Lower lobe of right lung (tissue), 2 donors: ENCODE measurements at regions not wholly inside any gene's neighbourhood (a gene's known extent, or its start where the extent isn't known, plus 50 kb on each side); places are given as distances from the start of the nearest gene placed in this dataset.
"Not testable (repeated sequence)": the region's sequence is repeated elsewhere in the genome, so short reads cannot be mapped to it uniquely, and the experiment has no call there.

Experiments
- ATAC-seq, 2 donors: fragments of 200-7000 bp; cut with Tn5 transposase; one replicate each; pipeline ENCODE4 v1.9.1; 2020 to 2022; ENCODE audit warnings: mild to moderate bottlenecking in 2 of 2, moderate library complexity in 2 of 2
- DNase-seq: peaks from one replicate; pipeline ENCODE4 v3.0.0-alpha.2; 2020
- H3K27ac ChIP-seq: fragments of 200-600 bp; one replicate; pipeline ENCODE4 v1.8.0; 2022
- H3K27me3 ChIP-seq: fragments of 200-600 bp; one replicate; pipeline ENCODE4 v1.8.0; 2022; ENCODE audit warnings: low read depth
- H3K36me3 ChIP-seq: fragments of 200-600 bp; one replicate; pipeline ENCODE4 v1.8.0; 2022; ENCODE audit warnings: mild to moderate bottlenecking
- H3K4me1 ChIP-seq: fragments of 200-600 bp; one replicate; pipeline ENCODE4 v1.8.0; 2022
- H3K4me3 ChIP-seq: fragments of 200-600 bp; one replicate; pipeline ENCODE4 v1.8.0; 2022; ENCODE audit warnings: mild to moderate bottlenecking
- H3K9me3 ChIP-seq: fragments of 200-600 bp; one replicate; pipeline ENCODE4 v1.8.0; 2022
- intact Hi-C: fragments of 100-400 bp; cut with DNase I; formaldehyde crosslinking; loops from one replicate; pipeline ENCODE4 v1.11.0; 2022
- TF ChIP-seq, protein P1 (sequence below): fragments of 200-600 bp; IDR thresholded peaks from one replicate; pipeline ENCODE4 v1.8.0; 2022; ENCODE audit warnings: antibody characterized with exemption, mild to moderate bottlenecking
- donor health status: DM: no; HTN: yes; CAD: no; lungs with severe emphysema.

DNA sequence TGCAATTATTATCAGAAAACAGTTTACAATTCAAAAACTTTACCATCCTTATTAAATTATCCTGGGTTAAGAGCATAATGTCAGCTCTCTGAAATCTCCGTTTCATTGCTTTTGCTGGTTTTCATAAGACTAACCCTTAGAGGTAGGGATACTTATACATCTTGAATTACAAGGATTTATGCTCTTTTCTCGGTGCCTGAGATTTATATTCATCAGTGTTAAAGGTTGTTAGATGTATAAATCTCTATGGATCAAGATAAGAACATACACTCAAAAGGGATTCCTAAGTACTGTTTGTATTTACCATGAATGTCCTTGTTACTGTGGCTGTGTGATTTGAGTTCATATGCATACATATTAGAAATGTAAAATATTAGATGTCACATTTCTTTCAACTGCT lies 684.7 kb downstream of the EFNA5 start:
- Histone ChIP-seq H3K4me3 (no peak overlapping the region), H3K4me1 (no peaks in the 10 kb centered on the region), H3K9me3 (no peaks in the 10 kb centered on the region), H3K36me3 (no peaks in the 10 kb centered on the region), H3K27me3 (no peaks in the 10 kb centered on the region), H3K27ac (no peak overlapping the region)
- TF ChIP-seq, protein P1, sequence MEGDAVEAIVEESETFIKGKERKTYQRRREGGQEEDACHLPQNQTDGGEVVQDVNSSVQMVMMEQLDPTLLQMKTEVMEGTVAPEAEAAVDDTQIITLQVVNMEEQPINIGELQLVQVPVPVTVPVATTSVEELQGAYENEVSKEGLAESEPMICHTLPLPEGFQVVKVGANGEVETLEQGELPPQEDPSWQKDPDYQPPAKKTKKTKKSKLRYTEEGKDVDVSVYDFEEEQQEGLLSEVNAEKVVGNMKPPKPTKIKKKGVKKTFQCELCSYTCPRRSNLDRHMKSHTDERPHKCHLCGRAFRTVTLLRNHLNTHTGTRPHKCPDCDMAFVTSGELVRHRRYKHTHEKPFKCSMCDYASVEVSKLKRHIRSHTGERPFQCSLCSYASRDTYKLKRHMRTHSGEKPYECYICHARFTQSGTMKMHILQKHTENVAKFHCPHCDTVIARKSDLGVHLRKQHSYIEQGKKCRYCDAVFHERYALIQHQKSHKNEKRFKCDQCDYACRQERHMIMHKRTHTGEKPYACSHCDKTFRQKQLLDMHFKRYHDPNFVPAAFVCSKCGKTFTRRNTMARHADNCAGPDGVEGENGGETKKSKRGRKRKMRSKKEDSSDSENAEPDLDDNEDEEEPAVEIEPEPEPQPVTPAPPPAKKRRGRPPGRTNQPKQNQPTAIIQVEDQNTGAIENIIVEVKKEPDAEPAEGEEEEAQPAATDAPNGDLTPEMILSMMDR = no peak
- ATAC-seq (no peak), DNase-seq (no peak)
- intact Hi-C loops = no loop called here

DNA sequence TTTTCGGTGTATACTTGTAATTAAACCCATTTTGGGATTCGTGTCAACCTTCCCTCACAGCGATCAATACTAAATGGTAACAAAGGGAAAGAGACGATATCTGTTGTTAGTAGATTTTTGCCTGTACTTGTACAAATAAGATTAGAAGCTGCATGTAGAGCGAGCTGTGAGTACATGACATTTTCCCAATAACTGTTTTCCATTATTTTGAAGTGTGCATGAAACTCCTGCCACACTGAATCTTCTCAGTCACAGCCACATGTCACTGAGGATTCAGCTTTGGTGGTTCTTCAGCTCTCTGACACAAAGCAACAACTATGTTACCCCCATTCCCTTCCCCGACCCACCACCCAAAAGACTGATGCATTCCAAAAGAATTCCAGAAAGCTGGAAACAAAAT lies 685.6 kb downstream of the EFNA5 start:
- Histone ChIP-seq H3K9me3 (no peaks in the 10 kb centered on the region), H3K36me3 (no peaks in the 10 kb centered on the region), H3K4me1 (no peaks in the 10 kb centered on the region), H3K4me3 (no peak overlapping the region), H3K27me3 (no peaks in the 10 kb centered on the region), H3K27ac (no peak overlapping the region)
- no peak for DNase-seq
- intact Hi-C loops = no loop called here
- no peak for ATAC-seq
- TF ChIP-seq, protein P1 = no peak

DNA sequence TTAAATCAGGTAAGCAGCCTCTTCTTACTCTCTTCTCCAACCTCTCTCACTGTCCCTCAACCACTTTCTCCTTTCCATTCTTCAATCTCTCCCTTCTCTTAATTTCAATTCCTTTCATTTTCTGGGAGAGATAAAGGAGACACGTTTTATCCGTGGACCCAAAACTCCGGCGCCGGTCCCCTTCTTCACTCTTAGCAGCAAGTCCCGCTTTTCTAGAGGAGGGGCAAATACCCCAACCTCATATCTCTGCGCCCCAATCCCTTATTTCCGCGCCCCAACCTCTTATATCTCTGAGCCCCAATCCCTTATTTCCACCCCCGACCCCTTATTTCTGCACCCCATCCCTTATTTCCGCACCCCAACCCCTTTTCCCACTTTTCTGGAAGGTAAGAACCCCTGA lies 691.6 kb downstream of the EFNA5 start:
- H3K27ac ChIP-seq, ATAC-seq, H3K4me3 ChIP-seq, H3K4me1 ChIP-seq, H3K36me3 ChIP-seq, intact Hi-C loops, DNase-seq, H3K27me3 ChIP-seq, H3K9me3 ChIP-seq: not testable (repeated sequence)

DNA sequence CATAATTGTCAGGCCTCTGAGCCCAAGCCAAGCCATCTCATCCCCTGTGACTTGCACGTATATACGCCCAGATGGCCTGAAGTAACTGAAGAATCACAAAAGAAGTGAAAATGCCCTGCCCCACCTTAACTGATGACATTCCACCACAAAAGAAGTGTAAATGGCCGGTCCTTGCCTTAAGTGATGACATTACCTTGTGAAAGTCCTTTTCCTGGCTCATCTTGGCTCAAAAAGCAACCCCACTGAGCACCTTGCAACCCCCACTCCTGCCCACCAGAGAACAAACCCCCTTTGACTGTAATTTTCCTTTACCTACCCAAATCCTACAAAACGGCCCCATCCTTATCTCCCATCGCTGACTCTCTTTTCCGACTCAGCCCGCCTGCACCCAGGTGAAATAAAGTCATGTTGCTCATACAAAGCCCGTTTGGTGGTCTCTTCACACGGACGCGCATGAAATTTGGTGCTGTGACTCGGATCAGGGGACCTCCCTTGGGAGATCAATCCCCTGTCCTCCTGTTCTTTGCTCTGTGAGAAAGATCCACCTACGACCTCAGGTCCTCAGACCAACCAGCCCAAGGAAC lies 692.1 kb downstream of the EFNA5 start:
- H3K9me3 ChIP-seq, ATAC-seq: not testable (repeated sequence)

DNA sequence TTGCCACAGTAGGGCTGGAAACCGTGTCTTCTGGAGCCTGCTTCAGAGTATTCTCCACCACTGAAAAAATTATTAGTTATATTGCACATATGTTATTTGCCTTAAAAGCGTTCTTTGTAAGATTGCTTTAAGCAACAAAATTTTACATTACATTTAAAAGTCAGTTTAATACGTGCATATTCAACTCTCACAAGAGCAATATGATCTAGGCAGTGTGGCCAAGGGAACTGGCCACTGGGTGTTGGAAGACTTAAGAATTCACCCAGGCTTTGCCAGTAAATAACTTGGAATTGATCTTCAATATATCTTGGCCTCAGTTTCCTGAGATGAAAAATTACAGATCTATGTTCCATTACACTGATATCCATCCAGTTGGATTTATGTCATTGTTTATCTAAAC lies 694.4 kb downstream of the EFNA5 start:
- no peak overlapping the region for H3K27ac ChIP-seq
- no peaks in the 10 kb centered on the region for H3K4me1 ChIP-seq
- H3K9me3 ChIP-seq = no peaks in the 10 kb centered on the region
- H3K4me3 ChIP-seq = no peak overlapping the region
- TF ChIP-seq, protein P1 = no peak
- no peak for ATAC-seq
- intact Hi-C loops = no loop called here
- no peaks in the 10 kb centered on the region for H3K36me3 ChIP-seq
- H3K27me3 ChIP-seq = no peaks in the 10 kb centered on the region
- DNase-seq = no peak

More for the DNA sequence above, 692.1 kb downstream of the EFNA5 start:
- H3K36me3 ChIP-seq, intact Hi-C loops, H3K27ac ChIP-seq, H3K27me3 ChIP-seq, H3K4me1 ChIP-seq, DNase-seq, H3K4me3 ChIP-seq: not testable (repeated sequence)

DNA sequence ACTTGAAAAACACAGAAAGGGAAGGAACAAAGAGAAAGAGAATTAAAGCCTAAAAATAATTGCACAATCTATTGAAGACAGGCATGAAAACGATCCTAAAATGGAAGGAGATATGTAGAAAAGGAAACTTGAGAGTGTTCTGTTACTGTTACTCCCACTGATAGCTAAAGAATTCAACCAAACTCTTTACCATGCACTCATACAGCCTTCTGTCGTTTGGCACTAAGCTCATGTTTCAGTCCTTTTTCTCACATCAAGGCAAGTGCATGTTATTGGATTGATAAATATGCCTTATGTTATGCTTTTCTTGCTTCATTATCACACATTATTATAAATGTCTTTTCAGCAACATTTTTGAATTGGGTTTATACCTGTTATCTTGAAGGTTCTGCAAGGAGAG lies 696.5 kb downstream of the EFNA5 start:
- Histone ChIP-seq H3K27me3 (no peaks in the 10 kb centered on the region), H3K4me3 (no peak overlapping the region), H3K9me3 (no peaks in the 10 kb centered on the region), H3K4me1 (no peaks in the 10 kb centered on the region), H3K36me3 (no peaks in the 10 kb centered on the region), H3K27ac (no peak overlapping the region)
- TF ChIP-seq, protein P1 = no peak
- no peak for DNase-seq
- no peak for ATAC-seq
- intact Hi-C loops = no loop called here
